HEK293T (cell line): ENCODE measurements at regions not wholly inside any gene's neighbourhood (a gene's known extent, or its start where the extent isn't known, plus 50 kb on each side); places are given as distances from the start of the nearest gene placed in this dataset.

Experiments used
- BHLHE40 ChIP-seq: fragments of 450-650 bp; IDR thresholded peaks from 2 replicates; pipeline ENCODE4 v1.6.1; 2016; ENCODE audit warnings: mild to moderate bottlenecking, moderate library complexity, borderline replicate concordance
- CTBP1 ChIP-seq: fragments of 450-650 bp; IDR thresholded peaks from 2 replicates; pipeline ENCODE4 v1.6.1; 2016; ENCODE audit warnings: borderline replicate concordance
- ELF4 ChIP-seq: fragments of 450-650 bp; IDR thresholded peaks from 2 replicates; pipeline ENCODE4 v1.6.1; 2017; ENCODE audit warnings: antibody characterized with exemption
- FOXA1 ChIP-seq: fragments of 450-650 bp; IDR thresholded peaks from 2 replicates; pipeline ENCODE4 v1.6.1; 2016; ENCODE audit warnings: mild to moderate bottlenecking
- FOXK2 ChIP-seq: fragments of 450-650 bp; IDR thresholded peaks from 2 replicates; pipeline ENCODE4 v1.6.1; 2016; ENCODE audit warnings: mild to moderate bottlenecking
- FOXM1 ChIP-seq: fragments of 450-650 bp; IDR thresholded peaks from 2 replicates; pipeline ENCODE4 v1.6.1; 2017; ENCODE audit warnings: mild to moderate bottlenecking, borderline replicate concordance
- HDGF ChIP-seq: fragments of 450-650 bp; IDR thresholded peaks from 2 replicates; pipeline ENCODE4 v1.6.1; 2017; ENCODE audit warnings: antibody characterized with exemption, borderline replicate concordance
- LEF1 ChIP-seq: fragments of 450-650 bp; IDR thresholded peaks from 2 replicates; pipeline ENCODE4 v1.6.1; 2017; ENCODE audit warnings: mild to moderate bottlenecking, borderline replicate concordance
- NFRKB ChIP-seq: fragments of 450-650 bp; IDR thresholded peaks from 2 replicates; pipeline ENCODE4 v1.6.1; 2016; ENCODE audit warnings: mild to moderate bottlenecking, moderate library complexity
- PKNOX1 ChIP-seq: fragments of 450-650 bp; IDR thresholded peaks from 2 replicates; pipeline ENCODE4 v1.6.1; 2016
- SP1 ChIP-seq: fragments of 450-650 bp; IDR thresholded peaks from 2 replicates; pipeline ENCODE4 v1.6.1; 2017
- TARDBP ChIP-seq: fragments of 450-650 bp; IDR thresholded peaks from 2 replicates; pipeline ENCODE4 v1.6.1; 2016

DNA sequence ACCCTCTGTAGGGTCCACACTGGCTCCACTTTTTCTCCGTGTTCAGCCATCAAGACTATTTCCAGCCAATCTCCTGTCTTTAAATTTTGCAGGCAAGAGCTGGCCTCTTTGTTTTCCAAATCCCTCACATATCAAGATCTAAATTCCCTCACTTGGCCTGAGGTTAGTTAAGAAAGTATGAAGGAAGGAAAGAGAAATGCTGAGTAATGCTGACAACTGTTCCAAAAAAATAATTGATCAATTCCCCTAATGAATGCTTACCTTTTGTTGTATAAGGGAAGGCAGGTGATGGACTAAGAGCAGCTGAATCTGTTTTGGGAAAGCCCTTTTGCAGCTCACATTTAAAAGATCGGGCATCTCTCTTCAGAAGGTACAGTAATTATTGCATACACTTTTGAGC is 105.1 kb upstream of the KCNJ16 start:
- TF ChIP-seq SP1: no peak
- TF ChIP-seq FOXA1: no peak
- no peak for TF ChIP-seq NFRKB
- no peak for TF ChIP-seq FOXM1
- TF ChIP-seq BHLHE40: no peak
- no peak for TF ChIP-seq TARDBP
- TF ChIP-seq ELF4: no peak
- no peak for TF ChIP-seq PKNOX1
- TF ChIP-seq HDGF: no peak
- TF ChIP-seq CTBP1: no peak
- no peak for TF ChIP-seq FOXK2
- no peak for TF ChIP-seq LEF1
